ENCODE measurements at regions not wholly inside any gene's neighbourhood (a gene's known extent, or its start where the extent isn't known, plus 50 kb on each side); places are given as distances from the start of the nearest gene placed in this dataset.

DNA sequence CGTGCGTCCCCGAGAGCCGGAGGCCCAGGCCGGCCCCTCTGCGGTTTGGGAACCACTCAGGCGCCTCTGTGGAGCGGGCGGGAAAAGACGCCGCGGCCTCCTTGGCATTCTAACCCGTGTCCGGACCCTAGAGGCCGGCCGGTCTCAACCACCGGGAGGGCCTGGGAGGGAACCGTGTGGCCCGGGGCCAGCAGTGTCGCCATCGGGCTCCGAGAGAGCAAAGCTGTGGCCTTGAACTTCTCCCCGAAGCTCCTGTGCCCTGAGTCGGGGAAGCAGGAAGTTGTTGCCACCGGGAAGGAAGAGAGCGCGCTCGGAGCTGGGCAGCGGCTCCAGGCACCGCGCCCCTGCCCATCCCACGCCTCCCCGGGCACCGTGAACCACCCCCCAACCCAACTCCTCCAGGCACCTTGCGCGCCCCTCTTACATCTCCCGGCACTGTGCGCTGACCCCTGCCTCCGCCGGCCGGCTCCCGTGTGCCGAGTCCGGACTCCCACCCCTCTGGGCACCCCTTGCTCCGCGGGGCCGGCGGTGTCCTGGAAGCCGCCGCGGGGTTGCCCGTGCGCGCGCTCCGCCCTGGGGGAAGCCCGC, 80.0 kb upstream of the PPARA start (continued):
- TF ChIP-seq, protein P1, sequence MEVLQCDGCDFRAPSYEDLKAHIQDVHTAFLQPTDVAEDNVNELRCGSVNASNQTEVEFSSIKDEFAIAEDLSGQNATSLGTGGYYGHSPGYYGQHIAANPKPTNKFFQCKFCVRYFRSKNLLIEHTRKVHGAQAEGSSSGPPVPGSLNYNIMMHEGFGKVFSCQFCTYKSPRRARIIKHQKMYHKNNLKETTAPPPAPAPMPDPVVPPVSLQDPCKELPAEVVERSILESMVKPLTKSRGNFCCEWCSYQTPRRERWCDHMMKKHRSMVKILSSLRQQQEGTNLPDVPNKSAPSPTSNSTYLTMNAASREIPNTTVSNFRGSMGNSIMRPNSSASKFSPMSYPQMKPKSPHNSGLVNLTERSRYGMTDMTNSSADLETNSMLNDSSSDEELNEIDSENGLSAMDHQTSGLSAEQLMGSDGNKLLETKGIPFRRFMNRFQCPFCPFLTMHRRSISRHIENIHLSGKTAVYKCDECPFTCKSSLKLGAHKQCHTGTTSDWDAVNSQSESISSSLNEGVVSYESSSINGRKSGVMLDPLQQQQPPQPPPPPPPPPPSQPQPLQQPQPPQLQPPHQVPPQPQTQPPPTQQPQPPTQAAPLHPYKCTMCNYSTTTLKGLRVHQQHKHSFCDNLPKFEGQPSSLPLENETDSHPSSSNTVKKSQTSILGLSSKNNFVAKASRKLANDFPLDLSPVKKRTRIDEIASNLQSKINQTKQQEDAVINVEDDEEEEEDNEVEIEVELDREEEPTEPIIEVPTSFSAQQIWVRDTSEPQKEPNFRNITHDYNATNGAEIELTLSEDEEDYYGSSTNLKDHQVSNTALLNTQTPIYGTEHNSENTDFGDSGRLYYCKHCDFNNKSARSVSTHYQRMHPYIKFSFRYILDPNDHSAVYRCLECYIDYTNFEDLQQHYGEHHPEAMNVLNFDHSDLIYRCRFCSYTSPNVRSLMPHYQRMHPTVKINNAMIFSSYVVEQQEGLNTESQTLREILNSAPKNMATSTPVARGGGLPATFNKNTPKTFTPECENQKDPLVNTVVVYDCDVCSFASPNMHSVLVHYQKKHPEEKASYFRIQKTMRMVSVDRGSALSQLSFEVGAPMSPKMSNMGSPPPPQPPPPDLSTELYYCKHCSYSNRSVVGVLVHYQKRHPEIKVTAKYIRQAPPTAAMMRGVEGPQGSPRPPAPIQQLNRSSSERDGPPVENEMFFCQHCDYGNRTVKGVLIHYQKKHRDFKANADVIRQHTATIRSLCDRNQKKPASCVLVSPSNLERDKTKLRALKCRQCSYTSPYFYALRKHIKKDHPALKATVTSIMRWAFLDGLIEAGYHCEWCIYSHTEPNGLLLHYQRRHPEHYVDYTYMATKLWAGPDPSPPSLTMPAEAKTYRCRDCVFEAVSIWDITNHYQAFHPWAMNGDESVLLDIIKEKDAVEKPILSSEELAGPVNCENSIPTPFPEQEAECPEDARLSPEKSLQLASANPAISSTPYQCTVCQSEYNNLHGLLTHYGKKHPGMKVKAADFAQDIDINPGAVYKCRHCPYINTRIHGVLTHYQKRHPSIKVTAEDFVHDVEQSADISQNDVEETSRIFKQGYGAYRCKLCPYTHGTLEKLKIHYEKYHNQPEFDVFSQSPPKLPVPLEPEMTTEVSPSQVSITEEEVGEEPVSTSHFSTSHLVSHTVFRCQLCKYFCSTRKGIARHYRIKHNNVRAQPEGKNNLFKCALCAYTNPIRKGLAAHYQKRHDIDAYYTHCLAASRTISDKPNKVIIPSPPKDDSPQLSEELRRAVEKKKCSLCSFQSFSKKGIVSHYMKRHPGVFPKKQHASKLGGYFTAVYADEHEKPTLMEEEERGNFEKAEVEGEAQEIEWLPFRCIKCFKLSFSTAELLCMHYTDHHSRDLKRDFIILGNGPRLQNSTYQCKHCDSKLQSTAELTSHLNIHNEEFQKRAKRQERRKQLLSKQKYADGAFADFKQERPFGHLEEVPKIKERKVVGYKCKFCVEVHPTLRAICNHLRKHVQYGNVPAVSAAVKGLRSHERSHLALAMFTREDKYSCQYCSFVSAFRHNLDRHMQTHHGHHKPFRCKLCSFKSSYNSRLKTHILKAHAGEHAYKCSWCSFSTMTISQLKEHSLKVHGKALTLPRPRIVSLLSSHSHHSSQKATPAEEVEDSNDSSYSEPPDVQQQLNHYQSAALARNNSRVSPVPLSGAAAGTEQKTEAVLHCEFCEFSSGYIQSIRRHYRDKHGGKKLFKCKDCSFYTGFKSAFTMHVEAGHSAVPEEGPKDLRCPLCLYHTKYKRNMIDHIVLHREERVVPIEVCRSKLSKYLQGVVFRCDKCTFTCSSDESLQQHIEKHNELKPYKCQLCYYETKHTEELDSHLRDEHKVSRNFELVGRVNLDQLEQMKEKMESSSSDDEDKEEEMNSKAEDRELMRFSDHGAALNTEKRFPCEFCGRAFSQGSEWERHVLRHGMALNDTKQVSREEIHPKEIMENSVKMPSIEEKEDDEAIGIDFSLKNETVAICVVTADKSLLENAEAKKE (CRISPR knock-in tag; IDR thresholded peaks at IDR 0.05), result no peak

DNA sequence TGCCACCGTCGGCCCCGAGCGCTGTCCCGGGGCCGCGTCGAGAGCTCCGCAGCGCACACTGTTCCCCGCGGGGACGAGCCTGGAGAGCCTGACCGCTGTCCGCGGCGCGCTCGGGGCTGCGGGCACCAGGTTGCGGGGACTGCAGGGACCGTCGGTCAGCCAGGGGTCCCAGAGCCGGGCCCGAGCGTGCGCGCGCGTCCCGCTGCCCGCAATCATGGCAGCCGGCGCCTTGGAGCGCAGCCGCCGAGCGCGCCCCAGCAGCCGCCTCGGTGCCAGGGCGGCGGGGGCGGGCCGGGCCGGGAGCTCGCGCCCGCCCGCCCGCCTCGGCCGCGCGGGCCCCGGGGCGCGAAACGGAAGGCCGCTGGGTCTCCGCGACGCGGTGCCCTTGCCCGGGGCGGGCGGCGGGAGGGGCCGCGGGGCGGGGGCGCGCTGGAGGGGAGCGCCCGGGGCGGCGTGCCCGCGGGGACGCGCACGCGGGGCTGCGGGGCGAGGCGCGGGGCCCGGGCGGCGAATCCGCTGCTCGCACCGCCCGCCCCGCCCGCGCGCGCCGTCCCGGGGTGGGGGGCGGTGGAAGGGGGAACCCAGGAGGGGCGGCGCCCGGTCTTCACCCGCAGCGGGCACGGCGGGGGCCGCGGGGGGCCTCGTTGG, 79.4 kb upstream of the PPARA start:
- peak; percentile 62 for DNase-seq (ENCODE audit: low spot score)
- peaks cover 32% of the 10 kb centered on the region for H3K79me2 ChIP-seq (replicated peaks; ENCODE audit: insufficient read depth)
- peaks cover 2% of the 10 kb centered on the region; the same call in 1 of the 3 replicates for H3K36me3 Mint-ChIP-seq (ENCODE audit: low read depth)
- peak; percentile 24 for ATAC-seq
- H3K4me1 Mint-ChIP-seq, result peaks cover 34% of the 10 kb centered on the region
- H3K27ac Mint-ChIP-seq, result no peak overlapping the region
- H3K9me3 Mint-ChIP-seq, result no peaks in the 10 kb centered on the region
- H3K4me1 ChIP-seq (ENCODE audit: insufficient read depth), result peaks cover 40% of the 10 kb centered on the region
- no peak overlapping the region for H3K27ac ChIP-seq (ENCODE audit: low read depth)
- peak overlapping the region; percentile 84; the same call in 1 of the 2 replicates for H2AFZ ChIP-seq
- H3K9me2 ChIP-seq (ENCODE audit: insufficient read depth), result no peaks in the 10 kb centered on the region
- no peaks in the 10 kb centered on the region; the same call in 1 of the 2 replicates for H3K36me3 ChIP-seq (ENCODE audit: insufficient read depth)
- TF ChIP-seq JUNB (IDR thresholded peaks at IDR 0.05; ENCODE audit: unreplicated experiment), result no peak
- TF ChIP-seq, protein P2, sequence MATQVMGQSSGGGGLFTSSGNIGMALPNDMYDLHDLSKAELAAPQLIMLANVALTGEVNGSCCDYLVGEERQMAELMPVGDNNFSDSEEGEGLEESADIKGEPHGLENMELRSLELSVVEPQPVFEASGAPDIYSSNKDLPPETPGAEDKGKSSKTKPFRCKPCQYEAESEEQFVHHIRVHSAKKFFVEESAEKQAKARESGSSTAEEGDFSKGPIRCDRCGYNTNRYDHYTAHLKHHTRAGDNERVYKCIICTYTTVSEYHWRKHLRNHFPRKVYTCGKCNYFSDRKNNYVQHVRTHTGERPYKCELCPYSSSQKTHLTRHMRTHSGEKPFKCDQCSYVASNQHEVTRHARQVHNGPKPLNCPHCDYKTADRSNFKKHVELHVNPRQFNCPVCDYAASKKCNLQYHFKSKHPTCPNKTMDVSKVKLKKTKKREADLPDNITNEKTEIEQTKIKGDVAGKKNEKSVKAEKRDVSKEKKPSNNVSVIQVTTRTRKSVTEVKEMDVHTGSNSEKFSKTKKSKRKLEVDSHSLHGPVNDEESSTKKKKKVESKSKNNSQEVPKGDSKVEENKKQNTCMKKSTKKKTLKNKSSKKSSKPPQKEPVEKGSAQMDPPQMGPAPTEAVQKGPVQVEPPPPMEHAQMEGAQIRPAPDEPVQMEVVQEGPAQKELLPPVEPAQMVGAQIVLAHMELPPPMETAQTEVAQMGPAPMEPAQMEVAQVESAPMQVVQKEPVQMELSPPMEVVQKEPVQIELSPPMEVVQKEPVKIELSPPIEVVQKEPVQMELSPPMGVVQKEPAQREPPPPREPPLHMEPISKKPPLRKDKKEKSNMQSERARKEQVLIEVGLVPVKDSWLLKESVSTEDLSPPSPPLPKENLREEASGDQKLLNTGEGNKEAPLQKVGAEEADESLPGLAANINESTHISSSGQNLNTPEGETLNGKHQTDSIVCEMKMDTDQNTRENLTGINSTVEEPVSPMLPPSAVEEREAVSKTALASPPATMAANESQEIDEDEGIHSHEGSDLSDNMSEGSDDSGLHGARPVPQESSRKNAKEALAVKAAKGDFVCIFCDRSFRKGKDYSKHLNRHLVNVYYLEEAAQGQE (IDR thresholded peaks at IDR 0.05; ENCODE audit: unreplicated experiment), result no peak
- no peak for TF ChIP-seq ZNF114 (CRISPR knock-in tag; IDR thresholded peaks at IDR 0.05)
- no peak for TF ChIP-seq EZH2phosphoT487 (IDR thresholded peaks at IDR 0.05; ENCODE audit: unreplicated experiment)
- peak overlapping the region; percentile 72; the same call in 2 of the 3 replicates for H3K4me3 Mint-ChIP-seq
- peaks cover 44% of the 10 kb centered on the region for H3K27me3 Mint-ChIP-seq (ENCODE audit: insufficient read depth, low read depth, poor library complexity)
- H4K20me1 ChIP-seq (replicated peaks; ENCODE audit: insufficient read depth), result no peaks in the 10 kb centered on the region
- H3K4me2 ChIP-seq, result peak overlapping the region; percentile 90
- peaks cover 14% of the 10 kb centered on the region; the same call in 1 of the 2 replicates for H3F3A ChIP-seq (replicated peaks; ENCODE audit: low read depth)
- peak overlapping the region; percentile 76 for H3K4me3 ChIP-seq
- peaks cover 58% of the 10 kb centered on the region for H3K27me3 ChIP-seq (ENCODE audit: insufficient read depth)

Measured in GM23338 (cell line).